HepG2 (cell line): ENCODE measurements at regions not wholly inside any gene's neighbourhood (a gene's known extent, or its start where the extent isn't known, plus 50 kb on each side); places are given as distances from the start of the nearest gene placed in this dataset.

Experiments used
- ATAC-seq: fragments of 200-7000 bp; cut with Tn5 transposase; 3 replicates; pipeline ENCODE4 v1.9.1; 2020; ENCODE audit warnings: mild to moderate bottlenecking, moderate library complexity
- BruUV-seq: library from RNA; stranded (reverse); fragments of 400-500 nt; replicated peaks from 2 replicates; lab custom pipeline; 2021; lab: Mats Ljungman, UMichigan
- CTCF ChIA-PET: fragments of 300-600 bp; formaldehyde crosslinking; extraction: SDS; loops from one replicate; lab custom pipeline; 2021; ENCODE audit warnings: low total read pairs, inconsistent platforms, low intra/inter-chr PET ratio; lab: Yijun Ruan, JAX
- POLR2A ChIA-PET: fragments of 350-600 bp; sonication (Branson Sonifier 250); formaldehyde crosslinking; loops from one replicate; lab custom pipeline; 2020; ENCODE audit warnings: antibody characterized with exemption, inconsistent platforms; lab: Yijun Ruan, JAX
- DNase-seq: peaks from one replicate; pipeline ENCODE4 v3.0.0-alpha.2; 2015; ENCODE audit warnings: low spot score
- FAIRE-seq: peaks from 3 replicates; lab custom pipeline; 2011; peaks lifted over from hg19 to GRCh38; lab: Jason Lieb, UNC
- H2AFZ ChIP-seq: one replicate; pipeline ENCODE4 v1.6.1; 2011; ENCODE audit warnings: low read length, inconsistent platforms
- H3K27ac ChIP-seq: fragments of 300-600 bp; 3 replicates; pipeline ENCODE4 v1.8.0; 2011; ENCODE audit warnings: mixed run types, mild to moderate bottlenecking, mixed read lengths, low read length, inconsistent platforms; ENCODE audit not compliant: insufficient read depth; ENCODE audit errors: extremely low read length
- H3K27me3 ChIP-seq, 2 experiments: fragments of 200-600 bp in 1 of 2; 2 replicates in 1 of 2; 3 replicates in 1 of 2; pipeline versions ENCODE4 v1.6.0 to v1.8.0; 2011; ENCODE audit warnings: low read length in 2 of 2, mild to moderate bottlenecking in 2 of 2, moderate library complexity in 2 of 2, inconsistent platforms in 1 of 2; ENCODE audit not compliant: insufficient read depth in 2 of 2, control insufficient read depth in 1 of 2
- H3K36me3 ChIP-seq, 2 experiments: fragments of 200-600 bp in 1 of 2; replicated peaks in 1 of 2; 2 replicates in 1 of 2; 3 replicates in 1 of 2; pipeline versions ENCODE4 v1.5.1 to v1.8.0; 2011; ENCODE audit warnings: low read length in 2 of 2, inconsistent platforms in 1 of 2; ENCODE audit not compliant: insufficient read depth in 2 of 2, control insufficient read depth in 1 of 2
- H3K4me1 ChIP-seq: 2 replicates; pipeline ENCODE4 v1.5.1; 2012; ENCODE audit warnings: low read length, inconsistent platforms; ENCODE audit not compliant: insufficient read depth
- H3K4me2 ChIP-seq: 2 replicates; pipeline ENCODE4 v1.6.0; 2011; ENCODE audit warnings: low read depth, low read length, inconsistent platforms
- H3K4me3 ChIP-seq, 3 experiments: fragments of 200-600 bp in 1 of 3; sonication (generic), shearing (Covaris generic) in 1 of 3; replicated peaks in 1 of 3; 2 replicates each; pipeline ENCODE4 v1.5.1; 2011 to 2016; ENCODE audit warnings: low read length in 3 of 3, inconsistent platforms in 2 of 3, low read depth in 2 of 3, mild to moderate bottlenecking in 2 of 3, control low read depth in 1 of 3, mixed read lengths in 1 of 3; ENCODE audit not compliant: insufficient read depth in 1 of 3
- H3K79me2 ChIP-seq: one replicate; pipeline ENCODE4 v1.6.1; 2011; ENCODE audit warnings: low read length, inconsistent platforms; ENCODE audit not compliant: insufficient read depth
- H3K9ac ChIP-seq: 2 replicates; pipeline ENCODE4 v1.6.0; 2011; ENCODE audit warnings: mild to moderate bottlenecking, low read depth, low read length, inconsistent platforms; ENCODE audit not compliant: insufficient read depth
- H3K9me3 ChIP-seq: 2 replicates; pipeline ENCODE4 v1.5.1; 2012; ENCODE audit warnings: mild to moderate bottlenecking, low read length
- H4K20me1 ChIP-seq: 2 replicates; pipeline ENCODE4 v1.6.0; 2011; ENCODE audit warnings: inconsistent platforms, mild to moderate bottlenecking, low read length, moderate library complexity; ENCODE audit not compliant: insufficient read depth
- IRF9 ChIP-seq: sonication (generic); formaldehyde crosslinking; IDR thresholded peaks from 2 replicates; pipeline ENCODE4 v1.8.0; 2022; ENCODE audit warnings: missing genetic modification reagents, mild to moderate bottlenecking, borderline replicate concordance
- ISX ChIP-seq: sonication (generic); formaldehyde crosslinking; conservative IDR thresholded peaks from 2 replicates; pipeline ENCODE4 v1.5.0; 2020; ENCODE audit warnings: missing genetic modification reagents
- LRRFIP1 ChIP-seq: sonication (generic); formaldehyde crosslinking; conservative IDR thresholded peaks from 2 replicates; pipeline ENCODE4 v1.4.0; 2020; ENCODE audit warnings: missing genetic modification reagents
- MXD3 ChIP-seq: IDR thresholded peaks from 2 replicates; pipeline ENCODE4 v1.6.1; 2016; ENCODE audit warnings: mild to moderate bottlenecking, missing biosample characterization, missing genetic modification reagents
- NR2F2 ChIP-seq: IDR thresholded peaks from 2 replicates; pipeline ENCODE4 v1.6.1; 2012; ENCODE audit warnings: low read depth, inconsistent platforms, borderline replicate concordance
- RERE ChIP-seq: IDR thresholded peaks from 2 replicates; pipeline ENCODE4 v1.6.1; 2016; ENCODE audit warnings: low read depth, missing genetic modification reagents, missing compliant biosample characterization
- SIX1 ChIP-seq: sonication (generic); formaldehyde crosslinking; IDR thresholded peaks from 2 replicates; pipeline ENCODE4 v1.4.0; 2020; ENCODE audit warnings: missing genetic modification reagents, borderline replicate concordance
- TBP ChIP-seq: sonication (generic); formaldehyde crosslinking; IDR thresholded peaks from 2 replicates; pipeline ENCODE4 v1.5.0; 2020; ENCODE audit warnings: missing genetic modification reagents
- YY1 ChIP-seq: IDR thresholded peaks from 2 replicates; pipeline ENCODE4 v1.6.1; 2011; ENCODE audit warnings: low read length, low read depth, moderate library complexity, mild to moderate bottlenecking; ENCODE audit not compliant: insufficient read depth, insufficient replicate concordance
- ZBTB43 ChIP-seq: sonication (generic); formaldehyde crosslinking; conservative IDR thresholded peaks from 2 replicates; pipeline ENCODE4 v1.4.0; 2020; ENCODE audit warnings: missing genetic modification reagents
- ZNF619 ChIP-seq: sonication (generic); formaldehyde crosslinking; IDR thresholded peaks from 2 replicates; pipeline ENCODE4 v1.4.0; 2020; ENCODE audit warnings: mild to moderate bottlenecking, missing genetic modification reagents
- ZNF7 ChIP-seq: IDR thresholded peaks from 2 replicates; pipeline ENCODE4 v1.6.1; 2016; ENCODE audit warnings: missing biosample characterization, missing genetic modification reagents
- WGBS: methylation state at CpG from one replicate; pipeline ENCODE4 v1.1.6; 2017; ENCODE audit warnings: low lambda C conversion rate; 5-methylcytosine and 5-hydroxymethylcytosine counted together
- in situ Hi-C: cut with HindIII; loops from 2 replicates; pipeline ENCODE4 v1.10.0; 2017; ENCODE audit warnings: low pct_unique_long_range_greater_than_20kb; ENCODE audit not compliant: extremely low pct_ligation_motif_present
- intact Hi-C: fragments of 100-400 bp; cut with micrococcal nuclease; formaldehyde crosslinking; loops from one replicate; pipeline ENCODE4 v1.10.0; 2022; ENCODE audit not compliant: unreplicated experiment
- TF ChIP-seq, protein P1 (sequence below): IDR thresholded peaks from 2 replicates; pipeline ENCODE4 v1.6.1; 2016; ENCODE audit warnings: low read depth

DNA sequence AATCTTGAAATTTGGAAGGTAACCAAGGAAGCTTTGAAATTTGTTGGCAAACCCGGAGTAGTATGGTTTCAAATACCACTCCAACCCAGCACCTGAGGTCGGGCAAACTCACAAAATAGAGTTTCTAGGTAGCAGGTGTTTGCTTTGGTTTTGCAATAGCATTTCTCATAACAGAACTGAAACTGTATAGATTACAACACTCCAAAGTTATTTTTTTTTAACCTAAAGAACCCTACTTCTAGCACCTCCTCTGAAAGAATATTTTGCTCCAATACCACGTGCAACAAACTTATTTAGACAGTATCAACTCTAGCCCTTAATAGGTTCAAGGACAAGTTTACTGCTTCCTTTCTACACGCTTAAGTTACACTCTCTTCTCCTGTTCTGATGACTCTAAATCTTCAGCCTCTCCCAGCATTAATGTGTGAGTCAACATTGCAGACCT, 178.5 kb upstream of the FMN2 start:
- H3K4me1 ChIP-seq, result no peaks in the 10 kb centered on the region
- H3K9ac ChIP-seq, result no peak overlapping the region
- FAIRE-seq (no peak), ATAC-seq (no peak), DNase-seq (no peak)
- no peaks in the 10 kb centered on the region for H3K79me2 ChIP-seq
- H2AFZ ChIP-seq, result no peak overlapping the region
- CTCF ChIA-PET, result no interaction called here
- no peaks in the 10 kb centered on the region for H3K9me3 ChIP-seq
- no peak overlapping the region for H3K4me2 ChIP-seq
- no peak overlapping the region for H3K4me3 ChIP-seq
- intact Hi-C loops, result no loop called here
- in situ Hi-C loops, result no loop called here
- 0% methylated on average over 4 of the region's 4 CpGs for WGBS
- no peaks in the 10 kb centered on the region for H3K27me3 ChIP-seq
- BruUV-seq, result no TSS peak
- H4K20me1 ChIP-seq, result no peaks in the 10 kb centered on the region
- H3K27ac ChIP-seq, result no peak overlapping the region
- H3K36me3 ChIP-seq, result no peaks in the 10 kb centered on the region
- POLR2A ChIA-PET, result no interaction called here
- no peak for TF ChIP-seq IRF9 (CRISPR knock-in tag)
- TF ChIP-seq LRRFIP1 (CRISPR knock-in tag), result no peak
- TF ChIP-seq YY1, result no peak
- TF ChIP-seq ISX (CRISPR knock-in tag), result no peak
- TF ChIP-seq MXD3 (CRISPR knock-in tag), result no peak
- no peak for TF ChIP-seq ZNF7 (CRISPR knock-in tag)
- no peak for TF ChIP-seq RERE (CRISPR knock-in tag)
- no peak for TF ChIP-seq ZNF619 (CRISPR knock-in tag)
- TF ChIP-seq ZBTB43, result no peak
- TF ChIP-seq NR2F2, result no peak
- no peak for TF ChIP-seq SIX1 (CRISPR knock-in tag)
- TF ChIP-seq, protein P1, sequence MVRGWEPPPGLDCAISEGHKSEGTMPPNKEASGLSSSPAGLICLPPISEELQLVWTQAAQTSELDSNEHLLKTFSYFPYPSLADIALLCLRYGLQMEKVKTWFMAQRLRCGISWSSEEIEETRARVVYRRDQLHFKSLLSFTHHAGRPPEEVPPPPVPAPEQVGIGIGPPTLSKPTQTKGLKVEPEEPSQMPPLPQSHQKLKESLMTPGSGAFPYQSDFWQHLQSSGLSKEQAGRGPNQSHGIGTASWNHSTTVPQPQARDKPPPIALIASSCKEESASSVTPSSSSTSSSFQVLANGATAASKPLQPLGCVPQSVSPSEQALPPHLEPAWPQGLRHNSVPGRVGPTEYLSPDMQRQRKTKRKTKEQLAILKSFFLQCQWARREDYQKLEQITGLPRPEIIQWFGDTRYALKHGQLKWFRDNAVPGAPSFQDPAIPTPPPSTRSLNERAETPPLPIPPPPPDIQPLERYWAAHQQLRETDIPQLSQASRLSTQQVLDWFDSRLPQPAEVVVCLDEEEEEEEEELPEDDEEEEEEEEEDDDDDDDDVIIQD (CRISPR knock-in tag), result no peak
- TF ChIP-seq TBP (CRISPR knock-in tag), result no peak
